ENCODE measurements at regions not wholly inside any gene's neighbourhood (a gene's known extent, or its start where the extent isn't known, plus 50 kb on each side); places are given as distances from the start of the nearest gene placed in this dataset.

GRCh38 chr10:8305876-8306652 lies 251.6 kb downstream of the GATA3 start:
- Histone ChIP-seq H4K5ac (ENCODE audit: low read length) (no peak overlapping the region), H3K36me3 (ENCODE audit: control insufficient read depth, insufficient read depth, low read length) (no peaks in the 10 kb centered on the region), H2AK5ac (ENCODE audit: low read length) (no peak overlapping the region), H3K18ac (ENCODE audit: low read length) (no peak overlapping the region), H3K4me3 (ENCODE audit: low read length) (no peak overlapping the region), H3K4ac (ENCODE audit: low read depth, low read length) (no peak overlapping the region), H2BK15ac (replicated peaks; ENCODE audit: low read depth) (no peak overlapping the region), H2BK120ac (ENCODE audit: low read depth, low read length) (no peak overlapping the region), H4K8ac (ENCODE audit: low read depth, low read length) (no peak overlapping the region), H3K79me1 (ENCODE audit: low read length) (no peaks in the 10 kb centered on the region), H3K23ac (ENCODE audit: low read length) (no peak overlapping the region), H3K79me2 (ENCODE audit: control insufficient read depth, insufficient read depth, low read length) (no peaks in the 10 kb centered on the region), H3K4me1 (ENCODE audit: control insufficient read depth, low read depth, low read length) (no peaks in the 10 kb centered on the region), H3K4me2 (ENCODE audit: low read length) (no peak overlapping the region), H3K56ac (ENCODE audit: low read length) (no peak overlapping the region), H3K27ac (ENCODE audit: low read depth, low read length) (no peak overlapping the region), H3K9ac (ENCODE audit: low read length) (no peak overlapping the region), H2BK5ac (ENCODE audit: low read length) (no peak overlapping the region), H3K27me3 (ENCODE audit: insufficient read depth, low read length, poor library complexity) (no peaks in the 10 kb centered on the region)
- DNase-seq, result no peak
- no CpG with 5 or more reads among the region's 9 CpGs for WGBS (ENCODE audit: extremely low coverage, insufficient coverage, low lambda C conversion rate)

- Histone ChIP-seq H3K36me3 (ENCODE audit: control insufficient read depth, insufficient read depth, low read length) (no peaks in the 10 kb centered on the region), H3K4me3 (ENCODE audit: low read length) (no peak overlapping the region), H2BK5ac (ENCODE audit: low read length) (no peak overlapping the region), H2BK120ac (ENCODE audit: low read depth, low read length) (no peak overlapping the region), H3K79me1 (ENCODE audit: low read length) (no peaks in the 10 kb centered on the region), H3K79me2 (ENCODE audit: control insufficient read depth, insufficient read depth, low read length) (no peaks in the 10 kb centered on the region), H3K56ac (ENCODE audit: low read length) (no peak overlapping the region), H4K5ac (ENCODE audit: low read length) (no peak overlapping the region), H2BK15ac (replicated peaks; ENCODE audit: low read depth) (no peak overlapping the region), H3K9ac (ENCODE audit: low read length) (no peak overlapping the region), H3K4me1 (ENCODE audit: control insufficient read depth, low read depth, low read length) (no peaks in the 10 kb centered on the region), H3K27ac (ENCODE audit: low read depth, low read length) (no peak overlapping the region), H3K4me2 (ENCODE audit: low read length) (no peak overlapping the region), H4K8ac (ENCODE audit: low read depth, low read length) (no peak overlapping the region), H2AK5ac (ENCODE audit: low read length) (no peak overlapping the region), H3K4ac (ENCODE audit: low read depth, low read length) (no peak overlapping the region), H3K23ac (ENCODE audit: low read length) (no peak overlapping the region), H3K27me3 (ENCODE audit: insufficient read depth, low read length, poor library complexity) (no peaks in the 10 kb centered on the region), H3K18ac (ENCODE audit: low read length) (no peak overlapping the region)
- peak; percentile 42 for DNase-seq
- WGBS (ENCODE audit: extremely low coverage, insufficient coverage, low lambda C conversion rate), result no CpG with 5 or more reads among the region's 4 CpGs
Measured at GRCh38 chr10:8306685-8307364, 252.3 kb downstream of the GATA3 start.

- H3K4me3 ChIP-seq (ENCODE audit: low read length), result no peak overlapping the region
- H2BK5ac ChIP-seq (ENCODE audit: low read length), result no peak overlapping the region
- no peak overlapping the region for H3K18ac ChIP-seq (ENCODE audit: low read length)
- H3K4ac ChIP-seq (ENCODE audit: low read depth, low read length), result no peak overlapping the region
- DNase-seq, result no peak
- H3K56ac ChIP-seq (ENCODE audit: low read length), result no peak overlapping the region
- H3K27me3 ChIP-seq (ENCODE audit: insufficient read depth, low read length, poor library complexity), result no peaks in the 10 kb centered on the region
- whole genome bisulfite sequencing (ENCODE audit: extremely low coverage, insufficient coverage, low lambda C conversion rate), result no CpG with 5 or more reads among the region's 2 CpGs
- H3K4me1 ChIP-seq (ENCODE audit: control insufficient read depth, low read depth, low read length), result no peaks in the 10 kb centered on the region
- H3K79me1 ChIP-seq (ENCODE audit: low read length), result no peaks in the 10 kb centered on the region
- no peak overlapping the region for H3K9ac ChIP-seq (ENCODE audit: low read length)
- H2BK15ac ChIP-seq (replicated peaks; ENCODE audit: low read depth), result no peak overlapping the region
- no peak overlapping the region for H2BK120ac ChIP-seq (ENCODE audit: low read depth, low read length)
- no peak overlapping the region for H3K4me2 ChIP-seq (ENCODE audit: low read length)
- no peaks in the 10 kb centered on the region for H3K36me3 ChIP-seq (ENCODE audit: control insufficient read depth, insufficient read depth, low read length)
- H3K79me2 ChIP-seq (ENCODE audit: control insufficient read depth, insufficient read depth, low read length), result no peaks in the 10 kb centered on the region
- no peak overlapping the region for H2AK5ac ChIP-seq (ENCODE audit: low read length)
- no peak overlapping the region for H4K5ac ChIP-seq (ENCODE audit: low read length)
- H4K8ac ChIP-seq (ENCODE audit: low read depth, low read length), result no peak overlapping the region
- H3K23ac ChIP-seq (ENCODE audit: low read length), result no peak overlapping the region
- H3K27ac ChIP-seq (ENCODE audit: low read depth, low read length), result no peak overlapping the region
Measured at GRCh38 chr10:8310930-8311329, 256.4 kb downstream of the GATA3 start.

- Histone ChIP-seq H3K4me1 (ENCODE audit: control insufficient read depth, low read depth, low read length) (no peaks in the 10 kb centered on the region), H3K27me3 (ENCODE audit: insufficient read depth, low read length, poor library complexity) (no peaks in the 10 kb centered on the region), H4K8ac (ENCODE audit: low read depth, low read length) (no peak overlapping the region), H3K18ac (ENCODE audit: low read length) (no peak overlapping the region), H3K23ac (ENCODE audit: low read length) (no peak overlapping the region), H2BK15ac (replicated peaks; ENCODE audit: low read depth) (no peak overlapping the region), H3K4me2 (ENCODE audit: low read length) (no peak overlapping the region), H3K9ac (ENCODE audit: low read length) (no peak overlapping the region), H3K56ac (ENCODE audit: low read length) (no peak overlapping the region), H4K5ac (ENCODE audit: low read length) (no peak overlapping the region), H3K4ac (ENCODE audit: low read depth, low read length) (no peak overlapping the region), H3K79me2 (ENCODE audit: control insufficient read depth, insufficient read depth, low read length) (no peaks in the 10 kb centered on the region), H3K79me1 (ENCODE audit: low read length) (no peaks in the 10 kb centered on the region), H2AK5ac (ENCODE audit: low read length) (no peak overlapping the region), H2BK5ac (ENCODE audit: low read length) (no peak overlapping the region), H2BK120ac (ENCODE audit: low read depth, low read length) (no peak overlapping the region), H3K27ac (ENCODE audit: low read depth, low read length) (no peak overlapping the region), H3K4me3 (ENCODE audit: low read length) (no peak overlapping the region), H3K36me3 (ENCODE audit: control insufficient read depth, insufficient read depth, low read length) (no peaks in the 10 kb centered on the region)
- no CpG with 5 or more reads among the region's 2 CpGs for WGBS (ENCODE audit: extremely low coverage, insufficient coverage, low lambda C conversion rate)
- DNase-seq, result no peak
Measured at GRCh38 chr10:8311526-8312070, 257.1 kb downstream of the GATA3 start.

- Histone ChIP-seq H3K27ac (ENCODE audit: low read depth, low read length) (no peak overlapping the region), H3K4ac (ENCODE audit: low read depth, low read length) (no peak overlapping the region), H3K79me1 (ENCODE audit: low read length) (no peaks in the 10 kb centered on the region), H2BK15ac (replicated peaks; ENCODE audit: low read depth) (no peak overlapping the region), H2BK120ac (ENCODE audit: low read depth, low read length) (no peak overlapping the region), H4K8ac (ENCODE audit: low read depth, low read length) (no peak overlapping the region), H3K4me2 (ENCODE audit: low read length) (no peak overlapping the region), H4K5ac (ENCODE audit: low read length) (no peak overlapping the region), H3K9ac (ENCODE audit: low read length) (no peak overlapping the region), H3K27me3 (ENCODE audit: insufficient read depth, low read length, poor library complexity) (no peaks in the 10 kb centered on the region), H2AK5ac (ENCODE audit: low read length) (no peak overlapping the region), H3K23ac (ENCODE audit: low read length) (no peak overlapping the region), H2BK5ac (ENCODE audit: low read length) (no peak overlapping the region), H3K4me1 (ENCODE audit: control insufficient read depth, low read depth, low read length) (no peaks in the 10 kb centered on the region), H3K79me2 (ENCODE audit: control insufficient read depth, insufficient read depth, low read length) (no peaks in the 10 kb centered on the region), H3K56ac (ENCODE audit: low read length) (no peak overlapping the region), H3K4me3 (ENCODE audit: low read length) (no peak overlapping the region), H3K18ac (ENCODE audit: low read length) (no peak overlapping the region), H3K36me3 (ENCODE audit: control insufficient read depth, insufficient read depth, low read length) (no peaks in the 10 kb centered on the region)
- no CpG with 5 or more reads among the region's 3 CpGs for WGBS (ENCODE audit: extremely low coverage, insufficient coverage, low lambda C conversion rate)
- DNase-seq, result no peak
Measured at GRCh38 chr10:8312079-8312478, 257.6 kb downstream of the GATA3 start.

Data from mesendoderm (in vitro differentiated cells).